DMS 273 (cell line): ENCODE measurements at regions not wholly inside any gene's neighbourhood (a gene's known extent, or its start where the extent isn't known, plus 50 kb on each side); places are given as distances from the start of the nearest gene placed in this dataset.

Experiments
- DNase-seq: peaks from one replicate; lab custom pipeline; 2025; ENCODE audit not compliant: unreplicated experiment; lab: John Stamatoyannopoulos, UW

DNA sequence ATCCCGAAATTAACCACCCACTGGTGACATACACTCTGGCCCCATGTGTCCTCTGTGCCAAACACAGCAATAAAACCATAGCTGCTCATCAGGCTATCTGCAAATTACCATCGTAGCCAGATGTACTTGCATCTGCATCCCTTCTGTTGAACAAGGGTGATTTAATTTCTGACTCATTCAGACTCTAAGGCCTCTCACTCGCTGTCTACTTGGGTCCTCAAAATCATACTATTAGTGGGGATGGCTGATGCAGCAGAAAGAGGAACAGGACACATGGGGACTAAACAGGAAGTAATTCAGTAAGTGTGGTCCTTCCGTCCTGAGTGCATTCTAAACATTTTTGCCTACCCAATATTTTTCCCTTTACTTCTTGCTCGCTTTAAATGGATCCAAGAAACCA lies 2275.0 kb upstream of the PCDH20 start:
- DNase-seq, result no peak

DNA sequence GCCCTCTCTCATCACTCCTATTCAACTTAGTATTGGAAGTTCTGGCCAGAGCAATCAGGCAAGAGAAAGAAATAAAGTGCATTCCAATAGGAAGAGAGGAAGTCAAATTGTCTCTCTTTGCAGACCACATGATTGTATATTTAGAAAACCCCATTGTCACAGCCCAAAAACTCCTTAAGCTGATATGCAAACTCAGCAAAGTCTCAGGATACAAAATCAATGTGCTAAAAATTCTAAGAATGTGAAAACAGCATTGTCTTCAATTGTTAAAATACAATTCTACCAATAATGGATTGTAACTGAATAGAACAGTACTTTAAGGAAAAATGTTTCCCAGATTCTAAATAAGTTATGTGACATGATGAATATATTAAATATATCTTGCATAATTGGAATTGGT lies 2269.2 kb upstream of the PCDH20 start:
- no peak for DNase-seq

DNA sequence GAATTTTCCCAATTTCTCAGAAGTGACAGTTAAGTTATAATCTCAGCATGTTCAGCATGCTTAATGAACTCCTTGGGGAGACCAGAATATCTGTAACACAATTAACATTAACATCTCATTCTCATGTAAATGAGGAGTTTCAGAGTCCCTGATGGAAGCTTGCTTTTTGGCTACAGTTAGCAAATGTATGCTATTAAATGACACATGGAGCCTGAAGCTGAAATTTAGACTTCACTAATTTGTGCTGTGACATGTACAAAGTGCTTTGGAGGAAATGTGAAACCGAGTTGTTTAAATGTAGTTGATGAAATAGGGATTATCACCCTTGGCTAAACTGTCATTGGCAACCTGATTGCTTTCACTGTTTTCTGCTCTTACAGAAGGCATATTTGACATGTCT lies 2265.1 kb upstream of the PCDH20 start:
- no peak for DNase-seq

DNA sequence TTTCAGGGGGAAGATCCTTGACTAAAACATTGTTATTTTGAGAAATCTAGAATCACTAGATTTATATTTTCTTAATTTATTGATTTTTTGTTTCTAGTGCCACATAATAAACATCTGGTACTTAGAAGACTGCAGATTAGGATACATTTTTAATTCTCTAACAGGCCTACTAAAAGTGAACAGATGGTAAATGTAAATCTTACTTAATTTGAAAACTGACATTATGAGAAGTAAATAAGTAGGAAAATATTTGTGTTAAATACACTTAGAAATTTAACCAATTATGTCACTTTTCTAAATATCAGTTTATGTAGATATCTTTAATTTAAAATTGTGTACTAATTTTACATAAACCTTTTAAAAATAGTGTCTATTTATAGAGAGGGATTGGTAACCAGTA lies 2255.6 kb upstream of the PCDH20 start:
- DNase-seq, result no peak

DNA sequence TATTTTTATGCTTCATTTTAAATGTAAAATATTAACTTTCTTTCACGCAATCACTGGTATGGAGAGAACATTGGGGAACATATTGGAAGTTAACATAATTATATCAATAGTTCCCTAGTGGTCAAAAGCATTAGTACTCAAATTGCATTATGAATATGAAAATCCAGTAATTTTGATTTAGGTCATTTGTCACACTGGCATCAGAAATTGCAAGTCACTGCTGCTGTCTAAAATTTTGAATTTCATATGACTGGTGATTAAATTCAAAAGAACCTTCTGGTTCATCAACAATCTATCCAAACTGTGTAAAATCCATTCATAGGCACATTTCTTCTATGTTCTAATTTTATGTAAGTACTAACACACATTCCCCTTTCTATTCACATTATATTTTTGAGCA lies 2235.7 kb upstream of the PCDH20 start:
- DNase-seq, result no peak

DNA sequence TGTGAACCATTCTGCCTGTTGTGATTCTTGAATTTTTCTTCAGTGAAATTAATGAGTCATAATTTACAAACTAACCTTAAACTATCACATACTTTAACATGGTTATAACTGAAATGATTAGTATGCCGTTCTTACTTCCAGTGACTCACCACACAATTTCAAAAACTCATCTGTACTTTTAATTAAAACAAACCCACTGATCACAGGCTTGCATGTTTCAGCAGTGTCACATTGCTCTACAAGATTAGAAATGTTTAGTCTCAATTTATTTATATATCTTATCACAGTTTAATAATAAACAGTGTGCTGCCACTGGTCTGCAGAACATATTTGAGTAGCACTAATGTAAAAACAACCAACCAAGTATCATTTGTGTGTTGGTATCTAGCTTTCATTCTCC lies 2227.9 kb upstream of the PCDH20 start:
- no peak for DNase-seq

DNA sequence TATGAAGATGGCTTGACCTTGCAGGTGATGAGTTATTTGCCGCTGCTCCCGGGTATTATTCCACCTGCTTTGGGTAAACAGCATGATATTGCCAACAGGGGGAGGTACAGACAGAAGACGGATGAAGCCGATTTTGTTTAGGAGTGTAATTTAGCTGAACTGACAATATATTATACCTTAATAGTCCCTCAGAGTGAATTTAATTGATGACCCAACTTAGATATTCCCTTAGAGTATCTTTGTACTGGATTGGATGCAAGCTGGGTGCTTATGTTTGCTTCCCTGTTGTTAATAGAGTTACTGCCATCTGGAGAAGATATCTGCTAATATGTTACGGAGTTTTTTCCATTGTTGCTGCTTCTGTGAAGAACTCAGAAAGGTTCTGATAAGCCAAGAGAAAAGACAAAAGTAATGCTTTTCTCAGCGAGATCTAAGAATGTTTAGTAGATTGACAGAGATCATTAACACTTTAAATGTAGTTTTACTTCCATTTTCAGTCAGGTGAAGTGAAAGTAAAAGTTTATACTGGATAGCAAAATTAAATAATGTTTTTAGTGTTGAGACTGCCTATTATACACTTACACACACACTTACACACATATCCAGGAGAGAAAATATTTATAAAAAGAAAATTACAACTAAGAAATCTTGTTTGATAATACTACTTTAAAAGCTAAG lies 2220.8 kb upstream of the PCDH20 start:
- no peak for DNase-seq

DNA sequence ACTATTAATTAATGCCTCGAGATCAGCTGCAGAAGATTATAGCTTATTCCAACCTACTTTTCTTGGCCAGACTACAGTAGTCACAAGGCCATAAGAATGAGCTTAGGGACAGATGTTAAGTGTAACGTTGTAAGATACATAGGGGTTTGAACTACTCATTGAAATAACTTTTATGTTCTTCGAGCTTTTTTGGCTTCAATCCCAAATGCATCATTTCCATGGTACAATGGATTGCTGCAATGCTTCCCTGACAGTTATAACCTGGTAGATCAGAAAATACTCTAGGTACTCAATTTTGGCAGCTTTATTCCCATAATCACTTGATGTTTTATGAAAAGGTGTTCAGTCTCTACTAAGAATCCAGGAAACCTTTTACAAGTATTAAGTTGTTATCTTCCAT lies 2216.7 kb upstream of the PCDH20 start:
- no peak for DNase-seq

DNA sequence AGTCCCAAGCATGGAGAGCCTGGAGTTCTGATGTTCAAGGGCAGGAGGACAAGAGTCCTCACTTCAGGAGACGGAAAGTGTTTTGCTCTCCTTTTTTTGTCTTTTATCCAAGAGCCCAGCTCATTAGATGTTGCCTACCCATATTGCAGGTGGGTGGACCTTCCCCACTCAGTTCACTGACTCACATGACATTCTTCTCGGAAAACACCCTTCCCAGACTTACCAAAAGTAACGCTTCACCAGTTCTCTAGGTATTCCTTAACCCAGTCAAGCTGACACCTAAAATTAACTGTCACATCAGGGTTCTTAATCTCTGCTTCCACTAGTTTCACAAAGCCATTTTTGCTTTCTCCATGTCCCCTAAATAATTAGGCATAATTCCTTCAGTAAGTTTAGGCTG lies 2215.4 kb upstream of the PCDH20 start:
- no peak for DNase-seq

DNA sequence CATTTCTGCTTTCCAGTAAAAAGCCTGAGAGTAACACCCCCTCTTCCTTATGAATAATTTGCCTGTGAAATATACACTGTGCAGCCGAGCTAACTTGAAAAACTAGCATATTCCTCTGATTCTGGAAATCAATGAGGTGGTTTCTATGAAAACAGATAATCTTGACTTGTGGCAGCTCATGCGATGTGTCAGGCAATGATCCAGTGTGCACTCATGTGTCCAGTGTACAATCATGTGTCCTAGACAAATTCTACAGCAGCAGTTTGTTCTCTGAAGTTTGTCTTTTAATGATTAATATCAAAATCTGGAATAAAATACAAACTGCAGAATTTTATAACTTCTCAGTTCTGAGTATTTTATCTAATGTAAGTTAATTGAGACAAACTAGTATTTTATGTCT lies 2213.9 kb upstream of the PCDH20 start:
- DNase-seq, result no peak

DNA sequence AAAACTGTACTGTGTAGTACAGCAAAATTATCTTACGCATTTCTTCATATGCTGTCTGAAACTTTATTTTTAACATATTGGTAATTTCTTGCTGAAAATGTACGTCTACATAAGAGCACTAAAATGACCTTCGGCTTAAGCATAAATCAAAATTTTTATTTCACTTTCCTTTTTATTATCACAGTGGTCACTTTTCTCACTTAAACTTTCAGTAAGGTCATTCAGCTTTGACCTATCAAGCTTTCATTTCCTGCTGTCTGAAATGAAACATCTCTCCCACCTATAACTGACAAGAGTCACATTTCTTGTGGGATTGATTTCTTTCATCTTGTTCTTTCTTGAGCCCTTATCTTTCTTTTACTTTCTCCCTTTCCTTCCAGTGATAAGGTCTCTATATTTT lies 2212.7 kb upstream of the PCDH20 start:
- DNase-seq, result no peak

DNA sequence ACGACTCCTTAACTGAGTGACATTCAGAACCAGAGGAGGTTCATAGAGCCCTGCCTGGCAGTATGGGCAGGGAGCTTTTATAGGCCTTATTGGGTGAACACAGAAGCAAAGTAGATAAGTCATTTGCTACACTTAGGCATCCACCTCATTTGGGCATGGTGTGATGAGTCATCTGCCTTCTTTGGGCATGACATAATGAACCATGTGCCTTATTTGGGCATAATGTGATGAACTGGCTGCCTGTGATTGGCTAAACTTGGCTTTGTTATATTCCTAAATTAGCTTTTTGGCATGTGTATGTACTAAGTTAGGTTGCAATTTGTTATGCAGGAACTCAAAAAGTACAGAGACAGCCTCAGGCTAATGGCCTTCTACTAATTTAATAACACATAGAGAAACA lies 2210.2 kb upstream of the PCDH20 start:
- no peak for DNase-seq

DNA sequence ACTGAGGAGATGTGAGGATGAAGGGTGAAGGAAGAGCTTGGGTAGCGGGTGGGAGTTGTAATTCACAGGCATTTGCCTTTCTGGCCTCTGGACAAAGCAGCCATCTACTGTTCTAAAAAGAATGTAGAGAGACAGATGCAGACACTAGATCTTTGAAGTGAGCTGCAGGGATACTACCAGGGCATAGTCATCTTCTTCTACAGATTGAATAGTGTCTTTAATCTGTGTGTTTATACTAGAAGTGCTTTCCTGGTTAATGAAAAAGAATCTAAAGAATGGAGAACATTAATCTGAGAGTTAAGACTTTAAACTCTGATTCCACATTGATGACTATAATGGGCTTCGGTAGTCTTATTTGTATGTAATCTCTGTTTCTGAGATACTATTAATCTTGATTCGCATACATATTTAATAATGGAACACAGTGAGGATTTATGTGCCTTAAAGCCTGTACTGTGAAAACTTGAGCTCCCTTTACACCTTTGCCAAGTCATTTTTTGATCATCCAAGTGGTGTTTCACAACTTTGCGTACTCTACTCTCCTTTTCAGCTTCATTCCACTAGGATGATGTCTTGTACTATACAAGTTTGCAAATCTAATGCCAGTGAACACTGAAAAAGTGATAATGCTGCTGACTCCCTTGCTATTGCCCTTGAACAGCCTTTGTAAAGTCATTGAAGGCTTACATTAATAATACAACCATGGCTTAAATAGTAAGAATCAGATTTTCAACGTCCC lies 2199.4 kb upstream of the PCDH20 start:
- DNase-seq, result no peak

DNA sequence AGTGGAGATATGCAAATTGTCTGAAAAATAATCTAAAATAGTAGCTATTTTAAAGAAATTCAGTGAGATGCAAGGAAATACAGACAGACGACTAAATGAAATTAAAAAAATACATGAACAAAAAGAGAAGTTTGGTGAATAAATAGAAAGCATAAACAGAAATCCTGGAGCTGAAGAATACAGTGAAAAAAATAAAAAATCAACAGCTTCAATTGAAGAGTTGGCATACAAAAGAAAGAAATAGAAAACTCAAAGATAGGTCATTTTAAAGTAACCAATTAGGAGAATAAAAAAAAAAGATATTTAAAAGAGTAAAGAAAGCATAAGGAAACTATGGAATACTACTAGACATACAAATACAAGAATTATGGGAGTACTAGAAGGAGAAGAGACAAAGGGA lies 2191.5 kb upstream of the PCDH20 start:
- no peak for DNase-seq

DNA sequence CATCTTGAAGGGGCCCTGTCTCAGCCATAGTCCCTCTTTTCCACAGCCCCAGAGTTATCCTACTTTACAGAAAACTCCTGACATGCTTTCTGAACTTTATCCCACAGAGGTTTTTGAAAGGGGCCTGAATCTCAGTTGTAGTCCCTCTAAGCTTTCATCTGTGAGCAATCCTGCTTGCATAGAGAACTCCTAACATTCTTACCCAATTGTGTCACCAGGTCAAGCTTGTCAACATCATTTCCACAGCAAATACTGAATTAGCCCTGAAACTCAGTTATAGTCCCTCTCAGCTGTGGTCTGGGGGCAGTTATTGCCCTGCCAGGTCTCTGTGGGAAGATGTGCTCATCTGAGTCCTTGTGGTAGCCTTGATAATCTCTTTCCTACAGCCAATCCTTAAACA lies 2190.3 kb upstream of the PCDH20 start:
- DNase-seq, result no peak

DNA sequence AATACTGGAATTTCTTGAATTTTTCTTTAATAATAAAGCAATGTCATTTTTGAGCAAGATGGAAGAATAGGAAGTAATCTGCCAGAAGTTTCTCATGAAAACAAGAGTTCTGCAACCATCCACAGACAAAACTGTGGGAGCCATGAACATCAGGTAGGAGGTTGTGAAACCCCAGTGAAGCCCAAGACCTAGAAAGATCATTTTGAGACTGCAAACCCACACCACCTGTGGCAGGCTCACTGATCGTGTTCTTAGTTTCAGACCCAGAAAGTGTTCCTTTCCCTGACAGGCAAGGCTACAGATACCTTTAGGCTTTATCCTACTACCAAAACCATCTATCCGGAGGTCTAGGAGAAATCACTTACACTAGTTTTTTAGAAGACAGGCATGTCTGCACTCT lies 2189.8 kb upstream of the PCDH20 start:
- DNase-seq, result no peak

DNA sequence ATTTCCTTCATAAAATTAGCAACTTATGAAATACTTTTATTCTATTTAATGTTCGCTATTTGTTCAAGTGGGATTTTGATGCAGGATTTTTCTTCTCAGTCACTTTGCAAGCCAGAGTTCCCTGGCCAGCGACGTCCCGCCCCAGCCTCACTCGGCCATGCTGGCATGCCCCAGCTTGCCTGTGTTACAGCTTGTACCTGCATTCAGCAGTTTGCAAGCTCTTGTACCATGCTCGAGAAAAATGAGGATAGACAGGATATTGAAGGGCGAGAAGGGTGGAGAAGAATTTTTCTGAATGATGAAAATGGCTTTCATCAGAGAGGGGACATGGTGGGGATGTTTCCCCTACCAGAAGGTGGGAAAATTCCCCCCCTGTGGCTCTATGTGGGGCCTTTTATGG lies 2180.2 kb upstream of the PCDH20 start:
- DNase-seq, result no peak

DNA sequence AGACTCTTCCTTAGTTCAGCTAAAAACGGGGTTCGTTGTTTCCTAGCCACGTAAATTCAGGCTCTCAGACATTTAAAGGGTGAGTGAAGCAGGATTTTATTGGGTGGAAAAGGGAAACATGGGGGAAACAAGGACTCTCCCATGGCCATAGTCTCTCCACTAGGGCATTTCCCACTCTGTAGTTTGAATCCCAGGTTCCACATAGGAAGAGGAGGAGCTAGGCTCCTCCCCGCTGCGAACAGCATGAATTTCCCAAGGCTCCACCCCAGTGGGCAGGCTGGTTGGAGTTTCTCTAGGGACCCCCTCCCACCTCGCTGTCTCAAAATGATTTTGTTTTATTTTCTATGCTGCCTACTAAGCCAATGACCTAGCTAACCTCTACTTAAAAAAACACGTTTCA lies 2170.8 kb upstream of the PCDH20 start:
- DNase-seq, result no peak

DNA sequence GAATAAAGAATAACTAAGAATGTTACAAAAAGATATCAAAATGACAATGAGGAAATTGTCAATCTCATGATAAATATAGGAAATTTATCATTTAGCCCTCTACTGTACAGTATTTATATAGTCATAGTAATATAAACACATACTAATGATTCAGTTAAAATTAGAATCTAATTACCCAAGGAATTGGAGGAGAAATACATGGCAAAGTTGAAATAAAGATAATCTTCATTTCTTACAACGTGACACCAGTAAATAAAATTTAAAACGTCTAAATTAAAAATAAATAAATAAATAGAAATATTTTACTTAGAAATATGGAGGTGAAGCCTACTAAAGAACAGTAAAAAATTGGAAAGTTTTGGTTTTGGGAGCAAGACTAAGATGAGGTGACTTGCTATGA lies 2163.1 kb upstream of the PCDH20 start:
- DNase-seq, result no peak

DNA sequence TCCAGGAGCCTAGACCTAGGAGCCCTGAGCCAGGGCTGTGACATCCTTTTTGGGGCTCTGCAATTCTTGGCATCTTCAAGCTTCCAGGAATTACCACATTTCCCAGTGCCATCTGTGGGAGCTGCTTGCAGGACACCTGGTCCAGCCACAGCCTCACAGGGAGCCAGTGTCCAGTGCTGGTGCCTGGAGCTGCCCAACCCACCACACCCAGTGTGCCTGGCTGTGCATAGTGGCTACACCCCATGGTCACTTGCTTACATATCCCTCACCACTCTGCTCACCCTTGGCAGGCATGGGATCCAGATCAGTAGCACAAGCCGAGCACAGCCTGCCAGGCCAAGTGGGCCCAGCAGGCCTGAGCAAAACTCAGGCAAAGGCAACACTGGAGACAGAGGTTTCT lies 2151.4 kb upstream of the PCDH20 start:
- no peak for DNase-seq

DNA sequence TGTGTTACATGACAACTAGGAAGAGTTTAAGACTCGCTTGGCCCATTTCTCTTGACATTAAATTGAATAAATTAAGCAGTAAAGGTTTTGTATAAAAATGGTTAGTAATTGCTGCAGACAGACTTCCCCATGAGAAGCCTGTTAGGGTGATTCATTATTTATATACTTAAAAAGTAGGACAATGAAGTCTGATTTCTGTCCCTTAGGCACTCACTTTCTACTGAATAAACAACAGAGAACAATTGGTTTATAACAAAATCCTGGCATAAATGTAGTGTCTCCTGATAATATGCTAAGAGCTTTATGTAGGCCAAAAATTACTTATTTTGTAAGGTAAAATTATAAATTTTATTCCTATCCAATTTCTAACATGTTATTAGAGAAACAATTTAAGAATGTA lies 2138.5 kb upstream of the PCDH20 start:
- no peak for DNase-seq

DNA sequence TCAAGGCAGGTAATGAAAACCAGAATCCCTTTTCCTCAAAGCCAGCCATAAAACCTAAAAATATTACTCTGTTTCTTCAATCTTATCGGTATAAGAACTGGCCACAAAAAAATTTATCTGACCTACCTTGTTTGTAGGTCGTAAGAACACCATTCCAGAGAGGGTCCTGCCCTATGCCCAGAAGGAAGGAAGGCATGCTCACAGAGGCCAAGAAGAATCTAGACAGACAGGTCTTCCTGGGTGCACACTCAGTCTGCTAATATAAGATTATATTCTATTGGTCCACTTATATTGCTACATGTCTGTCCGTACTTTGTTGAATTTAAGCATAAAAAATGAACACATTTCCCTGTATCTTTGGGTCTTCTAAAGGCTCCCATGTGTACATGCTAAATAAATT lies 2136.1 kb upstream of the PCDH20 start:
- no peak for DNase-seq

DNA sequence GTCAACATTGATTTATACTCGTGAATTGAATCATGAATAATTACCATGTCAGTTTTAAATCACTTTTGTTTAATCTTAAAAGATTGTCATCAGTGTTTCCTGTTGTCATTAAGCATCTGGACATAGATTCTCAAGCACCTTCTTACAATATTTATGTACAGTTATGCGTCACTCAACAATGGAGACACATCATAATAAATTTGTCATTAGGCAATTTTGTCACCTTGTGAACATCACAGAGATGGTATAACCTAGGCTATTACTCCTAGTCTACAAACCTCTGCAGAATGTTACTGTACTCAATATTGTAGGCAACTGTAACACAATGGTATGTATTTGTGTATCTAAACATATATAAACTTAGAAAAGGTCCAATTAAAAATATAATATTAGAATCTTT lies 2130.9 kb upstream of the PCDH20 start:
- no peak for DNase-seq
